OCI-LY1 (cell line): ENCODE measurements at regions not wholly inside any gene's neighbourhood (a gene's known extent, or its start where the extent isn't known, plus 50 kb on each side); places are given as distances from the start of the nearest gene placed in this dataset.
A peak's percentile ranks its signal among the peaks of the same experiment; 100 is the strongest.
"Not testable (repeated sequence)": the region's sequence is repeated elsewhere in the genome, so short reads cannot be mapped to it uniquely, and the experiment has no call there.

ENCODE experiments used
- H2AFZ ChIP-seq: fragments of 200-600 bp; sonication (generic), shearing (Covaris generic); 2 replicates; pipeline ENCODE4 v1.6.0; 2014; ENCODE audit warnings: antibody characterized with exemption, mild to moderate bottlenecking, low read length
- H3F3A ChIP-seq: fragments of 200-600 bp; sonication (generic), shearing (Covaris generic); 2 replicates; pipeline ENCODE4 v1.6.0; 2014; ENCODE audit warnings: mild to moderate bottlenecking, antibody characterized with exemption, low read length, moderate library complexity; ENCODE audit not compliant: insufficient read depth
- H3K27ac ChIP-seq: fragments of 200-600 bp; sonication (generic); 2 replicates; pipeline ENCODE4 v1.5.1; 2014; ENCODE audit warnings: low read length, mixed run types, mild to moderate bottlenecking, low read depth; ENCODE audit not compliant: poor library complexity, severe bottlenecking
- H3K27me3 ChIP-seq: fragments of 200-600 bp; sonication (generic); 2 replicates; pipeline ENCODE4 v1.6.0; 2014; ENCODE audit warnings: antibody characterized with exemption, mild to moderate bottlenecking, low read length, moderate library complexity; ENCODE audit not compliant: insufficient read depth
- H3K36me3 ChIP-seq: fragments of 200-600 bp; sonication (generic); 2 replicates; pipeline ENCODE4 v1.6.1; 2014; ENCODE audit warnings: mild to moderate bottlenecking, antibody characterized with exemption, low read length, moderate library complexity, mixed read lengths; ENCODE audit not compliant: insufficient read depth
- H3K4me1 ChIP-seq: fragments of 200-600 bp; sonication (generic); 2 replicates; pipeline ENCODE4 v1.5.1; 2014; ENCODE audit warnings: mild to moderate bottlenecking, low read length, moderate library complexity; ENCODE audit not compliant: insufficient read depth, severe bottlenecking
- H3K4me2 ChIP-seq: fragments of 200-600 bp; sonication (generic), shearing (Covaris generic); 2 replicates; pipeline ENCODE4 v1.6.1; 2014; ENCODE audit warnings: low read length
- H3K4me3 ChIP-seq: fragments of 200-600 bp; sonication (generic); 2 replicates; pipeline ENCODE4 v1.5.1; 2014; ENCODE audit warnings: low read length, low read depth, mild to moderate bottlenecking, mixed read lengths; ENCODE audit not compliant: poor library complexity, severe bottlenecking
- H3K79me2 ChIP-seq: fragments of 200-600 bp; shearing (Covaris generic); 2 replicates; pipeline ENCODE4 v1.6.1; 2016; ENCODE audit warnings: mixed run types, low read length, mixed read lengths; ENCODE audit not compliant: insufficient read depth
- H3K9ac ChIP-seq: fragments of 200-600 bp; sonication (generic), shearing (Covaris generic); 2 replicates; pipeline ENCODE4 v1.6.1; 2014; ENCODE audit warnings: mild to moderate bottlenecking, low read length, mixed read lengths
- H3K9me2 ChIP-seq: fragments of 200-600 bp; sonication (generic), shearing (Covaris generic); 2 replicates; pipeline ENCODE4 v1.6.1; 2014; ENCODE audit warnings: low read depth, mild to moderate bottlenecking, low read length, mixed read lengths
- H3K9me3 ChIP-seq: fragments of 200-600 bp; shearing (Covaris generic); 2 replicates; pipeline ENCODE4 v1.6.1; 2014; ENCODE audit warnings: low read length, mixed read lengths
- H4K20me1 ChIP-seq: fragments of 200-600 bp; sonication (generic), shearing (Covaris generic); 2 replicates; pipeline ENCODE4 v1.6.0; 2016; ENCODE audit warnings: mild to moderate bottlenecking, low read length; ENCODE audit not compliant: insufficient read depth
- CTCF ChIP-seq: fragments of 200-600 bp; sonication (generic), shearing (Covaris generic); IDR thresholded peaks from 2 replicates; pipeline ENCODE4 v1.5.1; 2017; ENCODE audit warnings: mild to moderate bottlenecking, antibody characterized with exemption, low read length, moderate library complexity, mixed read lengths
- EZH2 ChIP-seq: fragments of 200-600 bp; sonication (generic), shearing (Covaris generic); IDR thresholded peaks from 2 replicates; pipeline ENCODE4 v1.8.0; 2017; ENCODE audit warnings: borderline replicate concordance, mixed run types, mild to moderate bottlenecking, antibody characterized with exemption, low read length, moderate library complexity, mixed read lengths

- no peak overlapping the region for H3K27ac ChIP-seq
- H3K9me2 ChIP-seq = no peaks in the 10 kb centered on the region
- H3K27me3 ChIP-seq = no peaks in the 10 kb centered on the region
- no peaks in the 10 kb centered on the region for H3K9me3 ChIP-seq
- no peak overlapping the region for H3K9ac ChIP-seq
- H3K36me3 ChIP-seq = no peaks in the 10 kb centered on the region
- no peak overlapping the region for H2AFZ ChIP-seq
- no peaks in the 10 kb centered on the region for H4K20me1 ChIP-seq
- peak overlapping the region; percentile 52 for H3K4me2 ChIP-seq
- peaks cover 4% of the 10 kb centered on the region for H3K4me1 ChIP-seq
- TF ChIP-seq EZH2 (no peak), CTCF (no peak)
- no peaks in the 10 kb centered on the region for H3F3A ChIP-seq
- no peaks in the 10 kb centered on the region for H3K79me2 ChIP-seq
- H3K4me3 ChIP-seq = no peak overlapping the region
Measured at GRCh38 chr2:187618813-187619212, 64.6 kb upstream of the TFPI start.

GRCh38 chr2:187627153-187627552, 72.9 kb upstream of the TFPI start:
- H3K4me1 ChIP-seq = no peaks in the 10 kb centered on the region
- H3F3A ChIP-seq = no peaks in the 10 kb centered on the region
- H3K79me2 ChIP-seq = no peaks in the 10 kb centered on the region
- no peak overlapping the region for H2AFZ ChIP-seq
- H4K20me1 ChIP-seq = no peaks in the 10 kb centered on the region
- no peak overlapping the region for H3K4me3 ChIP-seq
- no peaks in the 10 kb centered on the region for H3K9me2 ChIP-seq
- no peak overlapping the region for H3K27ac ChIP-seq
- no peak overlapping the region for H3K9ac ChIP-seq
- no peaks in the 10 kb centered on the region for H3K9me3 ChIP-seq
- H3K36me3 ChIP-seq = no peaks in the 10 kb centered on the region
- TF ChIP-seq EZH2 (no peak), CTCF (no peak)
- no peak overlapping the region for H3K4me2 ChIP-seq
- H3K27me3 ChIP-seq = no peaks in the 10 kb centered on the region

GRCh38 chr2:187636731-187637391, 82.6 kb upstream of the TFPI start:
- not testable (repeated sequence) for H4K20me1 ChIP-seq, H3K27ac ChIP-seq, H3K4me3 ChIP-seq, H3K4me1 ChIP-seq, H3K36me3 ChIP-seq, H3K9me3 ChIP-seq, H3K79me2 ChIP-seq, H3K27me3 ChIP-seq, H3K9ac ChIP-seq, H3K9me2 ChIP-seq, H3K4me2 ChIP-seq, H2AFZ ChIP-seq, H3F3A ChIP-seq

- not testable (repeated sequence) for H3K9me2 ChIP-seq, H3K79me2 ChIP-seq, H3K4me1 ChIP-seq, H2AFZ ChIP-seq, H3K27me3 ChIP-seq, H4K20me1 ChIP-seq, H3K27ac ChIP-seq, H3K9ac ChIP-seq, H3F3A ChIP-seq, H3K4me3 ChIP-seq, H3K4me2 ChIP-seq, H3K9me3 ChIP-seq, H3K36me3 ChIP-seq
Measured at GRCh38 chr2:187637392-187637740, 83.1 kb upstream of the TFPI start.

- not testable (repeated sequence) for H3K4me3 ChIP-seq, H3K4me1 ChIP-seq, H3K9me2 ChIP-seq, H3K79me2 ChIP-seq, H3K9ac ChIP-seq, H2AFZ ChIP-seq, H3K4me2 ChIP-seq, H3K36me3 ChIP-seq, H3K27ac ChIP-seq, H3K9me3 ChIP-seq, H4K20me1 ChIP-seq, H3F3A ChIP-seq, H3K27me3 ChIP-seq
Measured at GRCh38 chr2:187637771-187638170, 83.5 kb upstream of the TFPI start.
